H9 (cell line): ENCODE measurements at regions not wholly inside any gene's neighbourhood (a gene's known extent, or its start where the extent isn't known, plus 50 kb on each side); places are given as distances from the start of the nearest gene placed in this dataset.
"Not testable (repeated sequence)": the region's sequence is repeated elsewhere in the genome, so short reads cannot be mapped to it uniquely, and the experiment has no call there.

ENCODE experiments used
- DNase-seq: peaks from one replicate; pipeline ENCODE4 v3.0.0-alpha.2; 2017
- H2AFZ ChIP-seq: one replicate; pipeline ENCODE4 v1.6.1; 2013; ENCODE audit warnings: mild to moderate bottlenecking, low read length, control low read depth, moderate library complexity
- H2AK5ac ChIP-seq: 2 replicates; pipeline ENCODE4 v1.6.1; 2013; ENCODE audit warnings: low read length, control low read depth, mixed read lengths; ENCODE audit not compliant: insufficient read length
- H2BK120ac ChIP-seq: one replicate; pipeline ENCODE4 v1.6.1; 2013; ENCODE audit warnings: low read depth, mild to moderate bottlenecking, low read length, control low read depth, inconsistent platforms; ENCODE audit not compliant: poor library complexity, severe bottlenecking
- H2BK12ac ChIP-seq: 2 replicates; pipeline ENCODE4 v1.6.1; 2013; ENCODE audit warnings: low read length, control low read depth, mixed read lengths, low read depth; ENCODE audit not compliant: insufficient read length
- H2BK15ac ChIP-seq: 2 replicates; pipeline ENCODE4 v1.6.1; 2013; ENCODE audit warnings: low read depth, low read length, control low read depth
- H2BK20ac ChIP-seq: one replicate; pipeline ENCODE4 v1.6.1; 2013; ENCODE audit warnings: low read depth, mild to moderate bottlenecking, low read length, control low read depth, inconsistent platforms; ENCODE audit not compliant: poor library complexity, severe bottlenecking
- H2BK5ac ChIP-seq: 2 replicates; pipeline ENCODE4 v1.6.1; 2013; ENCODE audit warnings: low read length, control low read depth, mixed read lengths; ENCODE audit not compliant: insufficient read length
- H3K14ac ChIP-seq: 2 replicates; pipeline ENCODE4 v1.6.1; 2013; ENCODE audit warnings: low read length, control low read depth; ENCODE audit not compliant: insufficient read depth
- H3K18ac ChIP-seq: 2 replicates; pipeline ENCODE4 v1.6.1; 2013; ENCODE audit warnings: low read depth, mild to moderate bottlenecking, mixed read lengths, low read length, control low read depth; ENCODE audit not compliant: insufficient read length
- H3K23ac ChIP-seq: 2 replicates; pipeline ENCODE4 v1.6.1; 2013; ENCODE audit warnings: low read length, control low read depth, mixed read lengths, low read depth; ENCODE audit not compliant: insufficient read length
- H3K23me2 ChIP-seq: 2 replicates; pipeline ENCODE4 v1.6.1; 2013; ENCODE audit warnings: low read depth, mild to moderate bottlenecking, mixed read lengths, low read length, control low read depth; ENCODE audit not compliant: insufficient read length, poor library complexity, severe bottlenecking
- H3K27ac ChIP-seq: 2 replicates; pipeline ENCODE4 v1.5.1; 2013; ENCODE audit warnings: low read length, control low read depth, mixed read lengths, low read depth; ENCODE audit not compliant: insufficient read length
- H3K27me3 ChIP-seq: 2 replicates; pipeline ENCODE4 v1.6.1; 2013; ENCODE audit warnings: low read length, control low read depth, inconsistent platforms; ENCODE audit not compliant: insufficient read depth
- H3K4ac ChIP-seq: 2 replicates; pipeline ENCODE4 v1.6.1; 2013; ENCODE audit warnings: low read depth, mild to moderate bottlenecking, control low read depth, inconsistent platforms, low read length, moderate library complexity
- H3K4me1 ChIP-seq: 2 replicates; pipeline ENCODE4 v1.6.1; 2013; ENCODE audit warnings: low read length, control low read depth, inconsistent platforms; ENCODE audit not compliant: insufficient read depth
- H3K4me2 ChIP-seq: 2 replicates; pipeline ENCODE4 v1.6.1; 2013; ENCODE audit warnings: low read length, control low read depth, mixed read lengths; ENCODE audit not compliant: insufficient read length, insufficient read depth
- H3K56ac ChIP-seq: 2 replicates; pipeline ENCODE4 v1.6.1; 2013; ENCODE audit warnings: low read depth, mild to moderate bottlenecking, mixed read lengths, low read length, control low read depth; ENCODE audit not compliant: insufficient read length
- H3K79me1 ChIP-seq: 2 replicates; pipeline ENCODE4 v1.6.1; 2013; ENCODE audit warnings: low read depth, mild to moderate bottlenecking, moderate library complexity, low read length, control low read depth, inconsistent platforms; ENCODE audit not compliant: insufficient read depth, poor library complexity, severe bottlenecking
- H3K79me2 ChIP-seq: 2 replicates; pipeline ENCODE4 v1.6.1; 2013; ENCODE audit warnings: low read length, control low read depth, inconsistent platforms; ENCODE audit not compliant: insufficient read depth
- H3K9ac ChIP-seq: 2 replicates; pipeline ENCODE4 v1.6.1; 2013; ENCODE audit warnings: low read length, control low read depth, mixed read lengths; ENCODE audit not compliant: insufficient read length; ENCODE audit errors: extremely low read depth
- H3K9me3 ChIP-seq: one replicate; pipeline ENCODE4 v1.6.1; 2013; ENCODE audit warnings: low read depth, low read length, inconsistent platforms; ENCODE audit not compliant: control insufficient read depth
- H3T11ph ChIP-seq: one replicate; pipeline ENCODE4 v1.6.1; 2013; ENCODE audit warnings: mild to moderate bottlenecking, low read length, control low read depth, inconsistent platforms
- H4K20me1 ChIP-seq: one replicate; pipeline ENCODE4 v1.6.1; 2013; ENCODE audit not compliant: control insufficient read depth, insufficient read length, insufficient read depth
- H4K5ac ChIP-seq: 2 replicates; pipeline ENCODE4 v1.6.1; 2013; ENCODE audit warnings: low read depth, mild to moderate bottlenecking, mixed read lengths, low read length, control low read depth; ENCODE audit not compliant: insufficient read length
- H4K8ac ChIP-seq: replicated peaks from 2 replicates; pipeline ENCODE4 v1.6.1; 2013; ENCODE audit warnings: low read length, control low read depth, mixed read lengths, low read depth; ENCODE audit not compliant: insufficient read length
- H4K91ac ChIP-seq: 2 replicates; pipeline ENCODE4 v1.6.1; 2013; ENCODE audit warnings: low read depth, mild to moderate bottlenecking, moderate library complexity, mixed read lengths, low read length, control low read depth; ENCODE audit not compliant: insufficient read length
- H3K27ac Mint-ChIP-seq, 3 experiments: 2 replicates in 2 of 3; 3 replicates in 1 of 3; pipeline ENCODE4 v1.8.0; 2020 to 2021; ENCODE audit warnings: mixed read lengths in 3 of 3, mild to moderate bottlenecking in 1 of 3, moderate library complexity in 1 of 3
- H3K27me3 Mint-ChIP-seq: 2 replicates; pipeline ENCODE4 v1.8.0; 2021; ENCODE audit warnings: low read depth, mild to moderate bottlenecking, moderate library complexity, mixed read lengths
- H3K36me3 Mint-ChIP-seq, 3 experiments: 2 replicates in 2 of 3; 3 replicates in 1 of 3; pipeline ENCODE4 v1.8.0; 2020 to 2021; ENCODE audit warnings: low read depth in 3 of 3, mixed read lengths in 3 of 3; ENCODE audit not compliant: insufficient read depth in 1 of 3
- H3K4me1 Mint-ChIP-seq, 2 experiments: 2 replicates each; pipeline ENCODE4 v1.8.0; 2020; ENCODE audit warnings: mixed read lengths in 2 of 2
- H3K4me3 Mint-ChIP-seq, 2 experiments: 2 replicates in 1 of 2; 3 replicates in 1 of 2; pipeline ENCODE4 v1.8.0; 2020 to 2021; ENCODE audit warnings: mild to moderate bottlenecking in 2 of 2, mixed read lengths in 2 of 2, moderate library complexity in 1 of 2
- H3K9me3 Mint-ChIP-seq, 2 experiments: 2 replicates in 1 of 2; 3 replicates in 1 of 2; pipeline ENCODE4 v1.8.0; 2020; ENCODE audit warnings: mild to moderate bottlenecking in 2 of 2, mixed read lengths in 2 of 2, moderate library complexity in 1 of 2
- WGBS: extraction: QIAGEN DNeasy Blood & Tissue Kit; methylation state at CpG from one replicate; pipeline ENCODE4 v1.1.7; 2013; ENCODE audit warnings: missing lambda C conversion rate, low lambda C conversion rate, mixed read lengths; ENCODE audit not compliant: insufficient read length; ENCODE audit errors: extremely low coverage; 5-methylcytosine and 5-hydroxymethylcytosine counted together

DNA sequence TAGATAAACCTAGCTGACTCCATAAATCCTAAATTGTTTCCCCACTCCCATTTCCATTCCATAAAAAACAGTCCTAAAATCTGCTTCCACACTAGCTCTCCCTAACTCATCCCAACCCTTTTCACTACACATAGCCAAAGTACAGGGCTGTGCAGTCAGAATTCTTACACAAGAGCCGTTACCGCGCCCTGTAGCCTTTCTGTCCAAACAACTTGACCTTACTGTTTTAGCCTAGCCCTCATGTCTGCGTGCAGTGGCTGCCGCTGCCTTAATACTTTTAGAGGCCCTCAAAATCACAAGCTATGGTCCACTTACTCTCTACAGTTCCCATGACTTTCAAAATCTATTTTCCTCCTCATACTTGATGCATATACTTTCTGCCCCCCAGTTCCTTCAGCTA is 516.8 kb downstream of the MATN1 start:
- H4K91ac ChIP-seq, H3K23me2 ChIP-seq, H3K23ac ChIP-seq, H4K8ac ChIP-seq, H3K36me3 Mint-ChIP-seq, H3K79me1 ChIP-seq, H2BK20ac ChIP-seq, H3K27ac ChIP-seq, H3K4ac ChIP-seq, H3K56ac ChIP-seq, H2BK15ac ChIP-seq, H3K4me1 Mint-ChIP-seq, H3K27me3 Mint-ChIP-seq, H3K27ac Mint-ChIP-seq, H3K4me2 ChIP-seq, H3K27me3 ChIP-seq, H2BK12ac ChIP-seq, H3T11ph ChIP-seq, H3K4me1 ChIP-seq, H4K20me1 ChIP-seq, H3K18ac ChIP-seq, H2BK5ac ChIP-seq, H2BK120ac ChIP-seq, H3K9me3 Mint-ChIP-seq, H2AFZ ChIP-seq, H3K14ac ChIP-seq, H3K9me3 ChIP-seq, H3K79me2 ChIP-seq, H3K9ac ChIP-seq, H3K4me3 Mint-ChIP-seq, H2AK5ac ChIP-seq, H4K5ac ChIP-seq, DNase-seq: not testable (repeated sequence)
- no CpG with 5 or more reads among the region's 5 CpGs for WGBS

DNA sequence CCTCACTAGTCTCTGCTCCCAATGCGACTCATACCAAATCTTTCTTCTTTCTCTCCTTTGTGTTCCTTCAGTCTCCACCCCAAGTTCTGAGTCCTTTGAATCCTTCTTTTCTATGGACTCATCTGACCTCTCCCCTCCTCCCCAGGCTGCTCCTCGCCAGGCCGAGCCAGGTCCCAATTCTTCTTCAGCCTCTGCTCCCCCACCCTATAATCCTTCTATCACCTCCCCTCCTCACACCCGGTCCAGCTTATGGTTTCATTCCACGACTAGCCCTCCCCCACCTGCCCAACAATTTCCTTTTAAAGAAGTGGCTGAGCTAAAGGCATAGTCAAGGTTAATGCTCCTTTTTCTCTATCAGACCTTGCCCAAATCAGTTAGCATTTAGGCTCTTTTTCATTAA is 518.5 kb downstream of the MATN1 start:
- not testable (repeated sequence) for H2AK5ac ChIP-seq, H2BK15ac ChIP-seq, H3K23ac ChIP-seq, H4K8ac ChIP-seq, H2BK12ac ChIP-seq, H3K56ac ChIP-seq, H3K4me3 Mint-ChIP-seq, H3K9me3 ChIP-seq, H3K23me2 ChIP-seq, H4K20me1 ChIP-seq, H3T11ph ChIP-seq, H3K18ac ChIP-seq, H3K79me2 ChIP-seq, H3K27me3 ChIP-seq, H3K4me1 Mint-ChIP-seq, H3K36me3 Mint-ChIP-seq, H4K5ac ChIP-seq, H2BK5ac ChIP-seq, H2AFZ ChIP-seq, H3K4me2 ChIP-seq, H4K91ac ChIP-seq, H2BK20ac ChIP-seq, DNase-seq, H3K9ac ChIP-seq, H3K4ac ChIP-seq, H3K14ac ChIP-seq, H3K27ac ChIP-seq, H3K79me1 ChIP-seq, H3K27me3 Mint-ChIP-seq, H2BK120ac ChIP-seq, H3K27ac Mint-ChIP-seq, H3K4me1 ChIP-seq
- WGBS: no CpG with 5 or more reads among the region's 5 CpGs
- H3K9me3 Mint-ChIP-seq: peaks cover 11 to 13% of the 10 kb centered on the region in 2 experiments
